ENCODE measurements at regions not wholly inside any gene's neighbourhood (a gene's known extent, or its start where the extent isn't known, plus 50 kb on each side); places are given as distances from the start of the nearest gene placed in this dataset.

DNA sequence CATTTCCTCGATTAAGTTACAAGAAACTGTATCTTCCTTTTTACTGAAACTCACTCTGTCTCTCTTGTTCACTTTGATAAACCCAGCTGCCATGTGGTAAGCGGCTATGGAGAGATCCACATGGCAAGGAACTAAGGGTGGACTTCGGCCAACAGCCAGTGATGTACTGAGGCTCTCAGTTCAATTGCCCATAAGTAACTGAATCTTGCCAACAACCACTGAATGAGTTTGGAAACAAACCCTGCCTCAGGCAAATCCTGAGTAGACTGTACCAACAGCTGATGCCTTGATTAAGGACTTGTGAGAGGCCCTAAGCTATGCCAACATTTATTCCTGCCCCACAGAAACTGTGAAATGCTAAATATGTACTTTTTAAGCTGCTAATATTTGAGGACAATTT is 433.5 kb downstream of the PLOD2 start:
- TF ChIP-seq RAD21 (IDR thresholded peaks at IDR 0.05; ENCODE audit: low read depth) (no peak), TAF1 (IDR thresholded peaks at IDR 0.05; ENCODE audit: low read depth) (no peak), EP300 (IDR thresholded peaks at IDR 0.05; ENCODE audit: borderline replicate concordance) (no peak), NFIC (IDR thresholded peaks at IDR 0.05) (no peak), YY1 (IDR thresholded peaks at IDR 0.05; ENCODE audit: low read depth) (no peak), CEBPB (IDR thresholded peaks at IDR 0.05) (no peak), TCF12 (IDR thresholded peaks at IDR 0.05; ENCODE audit: low read depth) (no peak), FOXM1 (IDR thresholded peaks at IDR 0.05; ENCODE audit: borderline replicate concordance, low read depth) (no peak), CREB1 (IDR thresholded peaks at IDR 0.05; ENCODE audit: low read depth) (no peak), EGR1 (IDR thresholded peaks at IDR 0.05) (no peak)
- TF ChIP-seq, protein P1, sequence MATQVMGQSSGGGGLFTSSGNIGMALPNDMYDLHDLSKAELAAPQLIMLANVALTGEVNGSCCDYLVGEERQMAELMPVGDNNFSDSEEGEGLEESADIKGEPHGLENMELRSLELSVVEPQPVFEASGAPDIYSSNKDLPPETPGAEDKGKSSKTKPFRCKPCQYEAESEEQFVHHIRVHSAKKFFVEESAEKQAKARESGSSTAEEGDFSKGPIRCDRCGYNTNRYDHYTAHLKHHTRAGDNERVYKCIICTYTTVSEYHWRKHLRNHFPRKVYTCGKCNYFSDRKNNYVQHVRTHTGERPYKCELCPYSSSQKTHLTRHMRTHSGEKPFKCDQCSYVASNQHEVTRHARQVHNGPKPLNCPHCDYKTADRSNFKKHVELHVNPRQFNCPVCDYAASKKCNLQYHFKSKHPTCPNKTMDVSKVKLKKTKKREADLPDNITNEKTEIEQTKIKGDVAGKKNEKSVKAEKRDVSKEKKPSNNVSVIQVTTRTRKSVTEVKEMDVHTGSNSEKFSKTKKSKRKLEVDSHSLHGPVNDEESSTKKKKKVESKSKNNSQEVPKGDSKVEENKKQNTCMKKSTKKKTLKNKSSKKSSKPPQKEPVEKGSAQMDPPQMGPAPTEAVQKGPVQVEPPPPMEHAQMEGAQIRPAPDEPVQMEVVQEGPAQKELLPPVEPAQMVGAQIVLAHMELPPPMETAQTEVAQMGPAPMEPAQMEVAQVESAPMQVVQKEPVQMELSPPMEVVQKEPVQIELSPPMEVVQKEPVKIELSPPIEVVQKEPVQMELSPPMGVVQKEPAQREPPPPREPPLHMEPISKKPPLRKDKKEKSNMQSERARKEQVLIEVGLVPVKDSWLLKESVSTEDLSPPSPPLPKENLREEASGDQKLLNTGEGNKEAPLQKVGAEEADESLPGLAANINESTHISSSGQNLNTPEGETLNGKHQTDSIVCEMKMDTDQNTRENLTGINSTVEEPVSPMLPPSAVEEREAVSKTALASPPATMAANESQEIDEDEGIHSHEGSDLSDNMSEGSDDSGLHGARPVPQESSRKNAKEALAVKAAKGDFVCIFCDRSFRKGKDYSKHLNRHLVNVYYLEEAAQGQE (IDR thresholded peaks at IDR 0.05; ENCODE audit: low read depth) = no peak
- TF ChIP-seq, protein P2, sequence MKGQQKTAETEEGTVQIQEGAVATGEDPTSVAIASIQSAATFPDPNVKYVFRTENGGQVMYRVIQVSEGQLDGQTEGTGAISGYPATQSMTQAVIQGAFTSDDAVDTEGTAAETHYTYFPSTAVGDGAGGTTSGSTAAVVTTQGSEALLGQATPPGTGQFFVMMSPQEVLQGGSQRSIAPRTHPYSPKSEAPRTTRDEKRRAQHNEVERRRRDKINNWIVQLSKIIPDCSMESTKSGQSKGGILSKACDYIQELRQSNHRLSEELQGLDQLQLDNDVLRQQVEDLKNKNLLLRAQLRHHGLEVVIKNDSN (IDR thresholded peaks at IDR 0.05) = no peak
- TF ChIP-seq, protein P3, sequence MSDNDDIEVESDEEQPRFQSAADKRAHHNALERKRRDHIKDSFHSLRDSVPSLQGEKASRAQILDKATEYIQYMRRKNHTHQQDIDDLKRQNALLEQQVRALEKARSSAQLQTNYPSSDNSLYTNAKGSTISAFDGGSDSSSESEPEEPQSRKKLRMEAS (IDR thresholded peaks at IDR 0.05) = no peak

DNA sequence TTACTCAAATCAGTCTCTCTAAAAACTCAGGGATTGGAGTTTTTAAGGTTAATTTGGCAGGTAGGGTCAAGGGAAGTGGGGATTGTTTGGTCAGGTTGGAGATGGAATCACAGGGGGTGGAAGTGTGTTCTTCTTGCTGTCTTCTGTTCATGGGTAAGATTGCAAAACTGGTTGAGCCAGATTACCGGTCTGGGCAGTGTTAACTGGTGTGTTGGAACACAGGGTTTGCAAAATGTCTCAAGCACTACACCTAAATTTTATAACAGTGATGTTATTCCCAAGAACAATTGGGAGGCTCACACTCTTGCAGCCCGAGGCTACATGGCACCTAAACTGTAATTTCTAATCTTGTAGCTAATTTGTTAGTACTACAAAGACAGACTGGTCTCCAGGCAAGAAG is 425.4 kb downstream of the PLOD2 start:
- TF ChIP-seq FOXM1 (IDR thresholded peaks at IDR 0.05; ENCODE audit: borderline replicate concordance, low read depth) (no peak), TCF12 (IDR thresholded peaks at IDR 0.05; ENCODE audit: low read depth) (no peak)

DNA sequence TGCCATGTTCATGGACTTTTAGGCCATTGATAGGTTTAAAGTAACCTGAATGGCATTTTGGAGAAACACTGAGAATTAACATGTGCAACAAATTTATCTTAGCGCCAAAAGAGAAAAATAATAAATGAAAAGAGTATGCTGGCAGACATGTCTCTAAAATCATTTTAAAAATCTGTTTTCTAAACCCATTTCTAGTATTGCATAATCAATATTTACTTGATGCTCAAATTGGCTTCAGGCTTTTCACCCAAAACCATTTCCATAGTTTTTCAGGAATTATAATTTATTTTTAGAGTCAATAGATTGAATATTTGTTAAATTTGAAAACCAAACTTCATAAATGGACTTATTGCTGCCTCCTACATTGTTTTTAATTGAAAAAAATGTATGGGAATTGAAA is 423.0 kb downstream of the PLOD2 start:
- TF ChIP-seq NFIC (IDR thresholded peaks at IDR 0.05) = no peak
- no peak for TF ChIP-seq ZBTB7A (IDR thresholded peaks at IDR 0.05; ENCODE audit: low read depth)
- no peak for TF ChIP-seq FOXM1 (IDR thresholded peaks at IDR 0.05; ENCODE audit: borderline replicate concordance, low read depth)
- TF ChIP-seq, protein P1 (IDR thresholded peaks at IDR 0.05; ENCODE audit: low read depth) = no peak
- no peak for TF ChIP-seq TCF12 (IDR thresholded peaks at IDR 0.05; ENCODE audit: low read depth)
- no peak for TF ChIP-seq CEBPB (IDR thresholded peaks at IDR 0.05)
- TF ChIP-seq TEAD4 (IDR thresholded peaks at IDR 0.05) = no peak
- no peak for TF ChIP-seq YY1 (IDR thresholded peaks at IDR 0.05; ENCODE audit: low read depth)
- no peak for TF ChIP-seq TAF1 (IDR thresholded peaks at IDR 0.05; ENCODE audit: low read depth)
- TF ChIP-seq EGR1 (IDR thresholded peaks at IDR 0.05) = no peak
- TF ChIP-seq CREB1 (IDR thresholded peaks at IDR 0.05; ENCODE audit: low read depth) = no peak
- TF ChIP-seq, protein P2 (IDR thresholded peaks at IDR 0.05) = no peak
- TF ChIP-seq, protein P3 (IDR thresholded peaks at IDR 0.05) = no peak
- no peak for TF ChIP-seq RAD21 (IDR thresholded peaks at IDR 0.05; ENCODE audit: low read depth)
- no peak for TF ChIP-seq EP300 (IDR thresholded peaks at IDR 0.05; ENCODE audit: borderline replicate concordance)

DNA sequence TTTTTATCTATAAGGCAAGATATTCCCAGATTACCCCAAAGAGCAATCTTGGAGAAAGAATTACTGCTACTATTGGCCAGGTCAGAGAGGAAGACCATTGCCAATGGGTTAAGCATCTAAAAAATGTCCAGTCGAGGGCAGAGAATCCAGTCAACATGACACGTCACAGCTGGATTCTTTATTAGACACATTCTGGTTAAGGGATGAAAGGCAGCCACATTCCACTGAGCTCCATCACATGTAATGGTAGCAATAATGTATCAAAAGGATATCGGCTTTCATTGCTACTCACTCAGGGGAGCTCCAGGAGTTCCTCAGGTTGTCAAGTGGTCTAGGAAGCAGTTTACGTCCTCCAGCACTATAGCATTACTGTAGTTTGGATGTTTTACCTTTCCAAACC is 421.1 kb downstream of the PLOD2 start:
- TF ChIP-seq NFIC (IDR thresholded peaks at IDR 0.05) = no peak
- TF ChIP-seq, protein P1 (IDR thresholded peaks at IDR 0.05; ENCODE audit: low read depth) = no peak
- TF ChIP-seq CREB1 (IDR thresholded peaks at IDR 0.05; ENCODE audit: low read depth) = no peak
- TF ChIP-seq, protein P2 (IDR thresholded peaks at IDR 0.05) = no peak
- TF ChIP-seq EGR1 (IDR thresholded peaks at IDR 0.05) = no peak
- TF ChIP-seq TAF1 (IDR thresholded peaks at IDR 0.05; ENCODE audit: low read depth) = no peak
- no peak for TF ChIP-seq RAD21 (IDR thresholded peaks at IDR 0.05; ENCODE audit: low read depth)
- no peak for TF ChIP-seq CEBPB (IDR thresholded peaks at IDR 0.05)
- TF ChIP-seq, protein P3 (IDR thresholded peaks at IDR 0.05) = no peak
- no peak for TF ChIP-seq TEAD4 (IDR thresholded peaks at IDR 0.05)
- no peak for TF ChIP-seq ZBTB7A (IDR thresholded peaks at IDR 0.05; ENCODE audit: low read depth)
- no peak for TF ChIP-seq EP300 (IDR thresholded peaks at IDR 0.05; ENCODE audit: borderline replicate concordance)
- TF ChIP-seq TCF12 (IDR thresholded peaks at IDR 0.05; ENCODE audit: low read depth) = no peak
- TF ChIP-seq YY1 (IDR thresholded peaks at IDR 0.05; ENCODE audit: low read depth) = no peak
